ENCODE measurements at regions not wholly inside any gene's neighbourhood (a gene's known extent, or its start where the extent isn't known, plus 50 kb on each side); places are given as distances from the start of the nearest gene placed in this dataset.

GRCh38 chr2:67462738-67463496 is 65.8 kb downstream of the ETAA1 start:
- TF ChIP-seq CTCF (IDR thresholded peaks at IDR 0.05), result no peak
- DNase-seq (no peak), ATAC-seq (no peak)
- intact Hi-C loops (cut with DNase I), result no loop called here
- Histone ChIP-seq H3K27me3 (no peaks in the 10 kb centered on the region), H3K4me3 (no peak overlapping the region), H3K36me3 (no peaks in the 10 kb centered on the region), H3K4me1 (peaks cover 0 to 3% (median 0%) of the 10 kb centered on the region in 9 donors), H3K9me3 (no peaks in the 10 kb centered on the region), H3K27ac (no peak overlapping the region)
- WGBS, 2 donors, result 92 to 93% methylated on average over 2 of the region's 2 CpGs

GRCh38 chr2:67463810-67464209 is 66.7 kb downstream of the ETAA1 start:
- 73 to 87% methylated on average over 5 of the region's 5 CpGs for WGBS, 2 donors
- ATAC-seq, result no peak
- no peaks in the 10 kb centered on the region for H3K9me3 ChIP-seq
- no peak for DNase-seq
- no peak overlapping the region for H3K4me3 ChIP-seq
- intact Hi-C loops (cut with DNase I), result no loop called here
- no peak for TF ChIP-seq CTCF (IDR thresholded peaks at IDR 0.05)
- H3K36me3 ChIP-seq, result no peaks in the 10 kb centered on the region
- no peaks in the 10 kb centered on the region for H3K27me3 ChIP-seq
- peaks cover 0 to 3% (median 0%) of the 10 kb centered on the region in 9 donors for H3K4me1 ChIP-seq
- no peak overlapping the region for H3K27ac ChIP-seq

GRCh38 chr2:67465623-67466022 is 68.5 kb downstream of the ETAA1 start:
- no peak for DNase-seq
- intact Hi-C loops (cut with DNase I), result no loop called here
- Histone ChIP-seq H3K27ac (no peak overlapping the region), H3K36me3 (no peaks in the 10 kb centered on the region), H3K27me3 (no peaks in the 10 kb centered on the region), H3K4me1 (peaks cover 0 to 3% (median 0%) of the 10 kb centered on the region in 9 donors), H3K9me3 (no peaks in the 10 kb centered on the region), H3K4me3 (no peak overlapping the region)
- no peak for ATAC-seq
- TF ChIP-seq CTCF (IDR thresholded peaks at IDR 0.05), result no peak

- intact Hi-C loops (cut with DNase I), result no loop called here
- TF ChIP-seq CTCF (IDR thresholded peaks at IDR 0.05), result no peak
- H3K36me3 ChIP-seq, result no peaks in the 10 kb centered on the region
Measured at GRCh38 chr2:67466734-67467133, 69.6 kb downstream of the ETAA1 start.

More at GRCh38 chr2:67466734-67467133, 69.6 kb downstream of the ETAA1 start:
- no peak overlapping the region for H3K27ac ChIP-seq
- no peak for ATAC-seq
- DNase-seq, result no peak
- H3K4me1 ChIP-seq, result peaks cover 0 to 3% (median 0%) of the 10 kb centered on the region in 9 donors
- H3K27me3 ChIP-seq, result no peaks in the 10 kb centered on the region
- H3K9me3 ChIP-seq, result no peaks in the 10 kb centered on the region
- WGBS, 2 donors, result 64 to 70% methylated on average over 4 of the region's 4 CpGs
- H3K4me3 ChIP-seq, result no peak overlapping the region

All from heart right ventricle (tissue), 16 donors.